HG02981 (cell line): ENCODE measurements at regions not wholly inside any gene's neighbourhood (a gene's known extent, or its start where the extent isn't known, plus 50 kb on each side); places are given as distances from the start of the nearest gene placed in this dataset.
"Not testable (repeated sequence)": the region's sequence is repeated elsewhere in the genome, so short reads cannot be mapped to it uniquely, and the experiment has no call there.

Experiments
- ATAC-seq: cut with Tn5 transposase; IDR thresholded peaks from one replicate; pipeline ENCODE4 v1.9.1; 2021; ENCODE audit warnings: mild to moderate bottlenecking, moderate library complexity; ENCODE audit not compliant: unreplicated experiment

DNA sequence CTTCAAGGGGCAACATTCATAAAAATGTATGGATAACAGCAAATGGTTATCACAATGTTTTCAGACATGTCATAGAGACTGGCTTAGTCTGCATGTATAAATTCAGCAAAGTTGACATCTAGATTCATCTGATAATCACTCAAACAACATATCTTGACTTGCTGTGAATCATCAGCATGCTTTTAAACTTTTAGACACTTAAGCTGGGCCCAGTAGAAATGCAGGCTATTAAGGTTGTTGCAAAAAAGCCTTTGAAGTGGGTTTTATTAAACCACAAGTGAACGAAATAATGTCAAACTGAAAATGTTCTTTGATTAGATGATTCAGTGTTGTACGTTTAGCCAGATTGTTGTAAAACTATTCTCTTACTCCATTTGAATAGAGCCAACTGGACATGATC, 759.6 kb downstream of the NXPH1 start:
- no peak for ATAC-seq

DNA sequence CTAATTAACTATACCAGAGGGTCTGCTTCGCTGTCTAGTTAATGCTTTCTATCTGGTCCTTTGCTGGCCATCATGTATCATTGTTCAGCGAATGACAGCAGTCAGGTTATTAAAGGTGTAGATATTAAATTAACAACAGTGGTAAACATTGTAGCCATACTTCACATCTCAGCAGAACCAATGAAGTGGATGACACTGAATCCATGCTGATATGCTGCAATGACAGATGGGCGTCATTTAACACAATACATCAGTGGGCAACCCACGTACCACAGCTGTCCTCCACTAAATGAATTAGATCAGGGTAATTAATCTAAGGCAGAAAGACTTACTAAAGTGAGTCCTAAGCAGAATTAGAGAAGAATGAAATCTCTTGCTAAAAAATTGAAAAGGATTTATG, 767.2 kb downstream of the NXPH1 start:
- ATAC-seq = no peak

DNA sequence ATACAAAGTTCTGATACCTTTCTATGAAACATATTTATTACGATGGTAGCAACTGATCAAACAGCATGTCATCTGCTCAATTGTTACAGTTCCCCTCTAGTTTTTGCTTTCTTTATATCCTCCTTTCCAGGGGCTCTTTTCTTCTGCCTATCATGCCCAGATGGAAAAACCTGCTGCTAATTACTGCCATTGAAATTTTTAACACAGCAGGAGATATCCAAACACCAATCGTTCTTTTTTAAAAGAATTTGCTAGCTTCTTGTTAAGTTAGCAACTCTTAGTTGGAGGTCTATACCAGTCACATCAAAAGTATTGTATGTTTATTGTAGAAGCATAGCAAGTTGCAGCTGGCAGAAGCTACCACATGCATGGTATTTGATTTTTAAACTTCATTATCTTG, 768.5 kb downstream of the NXPH1 start:
- ATAC-seq = no peak

DNA sequence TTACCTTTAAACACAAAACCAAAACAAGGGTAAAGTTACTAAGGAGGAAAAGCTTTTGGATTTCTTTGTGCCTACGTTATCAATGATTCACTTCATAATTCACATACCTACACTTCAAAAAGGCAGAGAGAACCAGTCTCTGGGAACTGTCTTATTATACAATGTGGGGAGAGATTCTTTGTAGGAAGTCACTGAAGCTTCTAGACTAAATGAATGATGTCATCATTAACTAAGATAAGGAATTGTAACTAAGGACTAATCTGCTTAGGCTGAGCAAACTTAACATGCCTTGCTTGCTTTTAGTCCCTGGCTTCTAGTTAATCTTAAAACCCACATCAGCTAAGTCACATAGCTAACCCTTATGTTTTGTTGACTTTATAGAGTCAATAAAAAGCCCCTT, 771.2 kb downstream of the NXPH1 start:
- no peak for ATAC-seq

DNA sequence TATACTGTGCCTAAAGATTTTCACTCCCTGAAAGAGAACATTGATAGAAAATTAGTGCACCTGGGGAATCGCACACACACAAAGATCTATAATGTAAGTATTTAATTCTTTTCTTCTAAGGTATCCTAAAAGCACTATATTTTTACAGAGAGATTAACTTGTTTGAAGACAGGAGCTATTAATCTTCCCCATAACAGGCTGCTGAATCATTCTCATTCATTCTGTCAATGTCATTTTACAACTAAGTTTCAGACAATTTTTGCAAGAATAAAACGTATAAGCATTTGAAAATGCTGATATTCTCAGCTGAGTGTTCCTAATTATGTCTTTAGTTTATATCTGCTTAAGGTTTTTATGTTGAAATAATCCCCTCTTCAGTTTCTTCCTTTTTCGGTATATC, 776.7 kb downstream of the NXPH1 start:
- no peak for ATAC-seq

DNA sequence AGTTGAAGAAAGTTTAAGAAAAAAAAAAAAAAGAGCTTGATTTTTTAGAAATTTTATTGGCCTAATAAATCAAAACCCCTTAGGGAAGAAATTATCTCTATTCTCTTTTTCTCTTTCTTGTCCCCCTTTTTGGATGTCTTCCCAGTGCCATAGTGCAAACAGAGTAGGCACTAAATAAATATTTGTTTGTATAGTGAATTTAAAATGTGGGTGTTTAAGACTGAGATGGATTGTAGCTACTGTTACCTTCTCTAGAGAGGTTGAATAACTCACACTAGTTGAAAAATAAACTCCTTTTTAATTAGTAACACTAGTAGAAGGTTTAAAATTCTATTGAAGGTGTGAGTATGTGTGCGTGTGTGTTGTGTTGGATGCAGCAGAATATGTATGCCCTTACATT, 783.8 kb downstream of the NXPH1 start:
- ATAC-seq = no peak

DNA sequence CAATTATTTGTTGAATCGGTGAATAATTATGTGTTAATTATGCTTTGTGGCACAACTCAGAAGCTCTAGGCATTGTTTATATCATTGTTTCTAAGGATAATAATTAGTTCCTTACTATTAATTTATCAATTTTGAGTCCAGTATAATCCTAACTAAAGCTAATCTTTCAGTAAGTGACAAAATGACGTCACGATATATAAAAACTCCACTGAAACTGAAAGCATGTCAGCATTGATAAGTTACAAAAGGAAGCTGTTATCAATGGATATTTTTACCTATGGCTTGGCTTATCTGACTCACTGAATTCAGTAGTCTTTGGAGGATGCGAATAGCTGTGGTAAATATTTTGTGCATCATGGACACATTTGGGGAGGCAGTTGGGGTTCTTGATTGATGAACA, 793.1 kb downstream of the NXPH1 start:
- no peak for ATAC-seq

DNA sequence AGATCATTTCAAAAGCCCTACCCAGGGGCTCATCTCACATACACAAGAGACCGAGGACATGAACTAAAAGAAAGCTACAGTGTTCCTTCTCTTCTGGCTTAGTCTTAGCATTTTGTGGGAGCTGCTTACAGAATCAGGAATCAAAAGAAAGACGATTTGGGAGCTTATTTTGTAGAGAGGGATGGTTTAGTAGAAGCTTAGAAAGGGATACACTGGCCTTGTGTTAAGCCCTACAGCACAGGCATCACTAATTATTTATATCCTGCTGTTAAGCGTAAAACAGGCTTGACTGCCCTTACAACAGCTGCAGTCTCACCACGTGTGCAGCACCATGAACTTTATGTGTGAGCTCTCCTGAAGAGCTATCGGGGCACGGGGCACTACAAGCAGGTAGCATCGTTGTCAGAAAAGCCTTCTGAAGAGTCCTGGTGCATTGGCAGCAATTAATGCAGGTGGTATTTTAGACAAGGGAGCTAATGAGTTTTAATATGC, 798.3 kb downstream of the NXPH1 start:
- no peak for ATAC-seq

DNA sequence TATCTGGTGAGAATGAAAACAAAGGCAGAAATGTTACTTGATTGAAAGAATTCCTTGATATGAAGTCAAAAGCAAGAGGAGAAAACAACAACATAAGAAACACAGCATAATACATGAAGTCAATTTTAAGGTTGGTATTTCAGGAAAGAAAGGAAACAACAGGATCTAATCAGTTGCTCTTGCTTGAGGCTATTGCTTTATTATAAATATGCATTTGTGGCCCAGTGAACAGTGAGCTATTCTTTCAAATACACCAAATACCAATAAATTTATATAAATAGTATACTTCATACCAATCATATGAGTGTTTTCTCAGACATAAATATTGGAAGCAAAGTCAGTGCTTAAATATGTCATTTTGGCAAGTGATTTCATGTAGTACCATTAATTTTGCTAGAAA, 806.6 kb downstream of the NXPH1 start:
- no peak for ATAC-seq

DNA sequence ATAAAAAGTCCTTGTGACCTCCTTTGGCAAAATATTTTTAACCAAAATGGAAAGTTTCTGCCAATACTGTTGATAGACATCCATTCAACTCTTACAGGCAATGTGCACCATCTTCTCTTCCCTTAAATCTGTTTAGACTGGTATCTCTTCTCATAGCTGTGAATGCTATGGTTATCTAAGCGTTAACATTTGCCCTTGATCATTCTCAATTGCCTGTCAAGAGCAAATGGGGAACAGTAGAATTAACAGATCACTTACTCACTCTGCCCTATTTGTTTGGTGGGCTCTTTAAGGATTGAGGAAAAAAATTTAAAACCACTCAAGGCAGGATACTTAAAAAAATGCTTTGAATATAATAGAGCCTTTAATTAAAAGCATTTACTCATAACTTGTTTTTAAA, 808.4 kb downstream of the NXPH1 start:
- ATAC-seq = no peak

DNA sequence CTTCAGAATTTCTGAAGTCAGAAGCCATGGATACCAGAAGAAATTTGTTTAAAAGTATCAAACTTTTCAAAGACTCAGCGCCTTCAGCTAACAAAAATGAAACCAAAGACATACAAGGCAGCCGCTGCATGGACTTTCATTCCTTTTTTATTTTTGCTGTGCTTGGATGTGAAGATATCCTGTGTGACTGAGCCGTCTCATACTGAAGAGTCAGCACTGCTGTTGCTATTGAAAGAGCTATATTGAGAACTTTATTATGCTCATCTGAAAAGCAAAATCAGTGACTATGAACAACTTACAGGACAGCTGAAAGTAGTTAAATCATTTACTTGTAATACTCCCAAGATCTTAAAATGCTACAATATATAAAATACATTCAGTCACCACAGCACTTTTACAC, 809.2 kb downstream of the NXPH1 start:
- no peak for ATAC-seq

DNA sequence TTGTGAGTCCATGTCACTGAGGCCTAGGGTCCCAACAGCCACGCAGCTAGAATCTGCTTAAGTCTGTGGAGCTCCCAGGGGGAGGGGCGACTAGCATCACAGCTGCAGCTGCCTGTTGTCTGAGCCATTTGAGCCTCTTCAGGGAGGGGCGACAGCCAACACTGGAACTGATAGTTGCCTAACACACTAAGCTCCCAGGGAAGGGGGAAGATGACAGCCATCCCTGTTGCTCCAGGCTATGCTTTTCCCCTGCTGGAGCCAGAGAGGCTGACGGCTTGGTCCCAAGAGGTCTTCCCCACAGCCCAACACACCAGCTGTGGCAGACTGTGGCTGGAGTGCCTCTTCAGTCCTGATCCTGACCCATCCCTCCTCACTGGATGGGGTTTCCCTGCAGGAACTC, 817.5 kb downstream of the NXPH1 start:
- ATAC-seq = no peak

DNA sequence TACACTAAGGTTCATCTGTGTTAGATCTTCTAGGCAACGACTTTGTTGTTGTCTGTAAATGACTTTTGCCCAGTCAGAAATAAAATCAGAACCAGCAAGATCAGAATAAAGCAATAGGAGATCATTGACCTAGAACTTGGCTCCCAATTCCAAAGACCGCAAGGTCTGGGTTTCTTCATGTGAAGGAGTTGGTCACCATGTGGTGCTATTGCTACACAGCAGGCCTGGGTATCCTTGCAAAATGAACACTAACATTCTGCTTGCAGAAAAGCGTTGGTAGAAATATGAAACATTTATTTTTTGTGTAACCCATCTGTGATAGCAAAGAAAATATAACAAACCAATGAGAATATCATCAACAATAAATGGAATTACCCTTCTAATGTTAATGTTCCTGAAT, 831.0 kb downstream of the NXPH1 start:
- ATAC-seq = no peak

DNA sequence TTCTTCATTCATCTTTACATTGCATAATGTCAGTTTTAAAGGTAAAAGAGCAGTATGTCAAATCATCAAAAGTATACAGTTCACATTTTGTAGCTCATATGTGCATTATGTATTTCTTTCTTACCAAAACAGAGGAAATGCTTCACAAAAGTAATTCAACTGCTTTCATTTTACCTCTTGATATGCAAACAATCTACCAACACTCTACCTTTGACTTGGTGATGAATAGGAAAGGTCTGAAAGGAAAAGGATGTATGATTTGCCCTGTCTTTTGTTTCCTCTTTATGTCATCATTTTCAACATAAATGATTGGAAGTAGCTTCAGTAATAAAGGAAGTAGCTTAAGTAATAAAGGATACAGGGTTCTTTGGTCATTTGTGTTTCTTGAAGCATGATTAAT, 846.7 kb downstream of the NXPH1 start:
- ATAC-seq = no peak

DNA sequence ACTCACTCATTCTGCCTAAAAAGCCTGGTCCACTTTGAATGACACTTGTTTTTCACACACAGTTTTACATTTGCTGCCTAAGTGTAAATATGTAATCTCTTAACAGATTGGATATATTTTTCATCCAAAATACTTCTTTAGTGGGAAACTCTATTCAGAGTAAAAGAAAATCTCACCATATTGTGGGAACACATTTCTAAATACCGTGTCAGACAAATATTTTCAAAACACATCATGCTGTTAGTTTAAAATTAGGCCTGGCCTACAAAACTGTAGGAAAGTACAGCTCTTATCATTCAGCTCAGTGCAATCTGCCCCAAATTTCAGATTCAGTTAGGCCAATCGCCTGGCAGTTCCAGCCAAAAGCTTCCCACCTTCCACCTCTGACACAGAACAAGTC, 849.8 kb downstream of the NXPH1 start:
- no peak for ATAC-seq

DNA sequence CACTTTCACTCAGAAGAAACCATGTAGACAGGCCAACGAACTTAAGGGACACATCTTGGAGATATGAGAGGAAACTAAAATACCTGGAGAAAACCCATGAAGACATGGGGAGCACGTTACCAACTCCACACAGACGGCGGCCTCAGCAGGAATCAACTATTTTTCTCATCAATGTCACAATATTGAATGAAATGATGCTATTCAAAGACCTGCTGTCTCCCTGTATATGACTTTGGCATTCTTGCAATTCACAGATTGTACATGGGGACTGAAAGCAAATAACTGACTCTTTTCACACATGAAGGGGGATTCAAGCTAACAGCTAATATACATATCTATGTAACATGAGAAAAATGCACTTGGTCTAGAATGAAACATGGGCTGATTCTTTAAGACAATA, 869.0 kb downstream of the NXPH1 start:
- ATAC-seq = no peak

DNA sequence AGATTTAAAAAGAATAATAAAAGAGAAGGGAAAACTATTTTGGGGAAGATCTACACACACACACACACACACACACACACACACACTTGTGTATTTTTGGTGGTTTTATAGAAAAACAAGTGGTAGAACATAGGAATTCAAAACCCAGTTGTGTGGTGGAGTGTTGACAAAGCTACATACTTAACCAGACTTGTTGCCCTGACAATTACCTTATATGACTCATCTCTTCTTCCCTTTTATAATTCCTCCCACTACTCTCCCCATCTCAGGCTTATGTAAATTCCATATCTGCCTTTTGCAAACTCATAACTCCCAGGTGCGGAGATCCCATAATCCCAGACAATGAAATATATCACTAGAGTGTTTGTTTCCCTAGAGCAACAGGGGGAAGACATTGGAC, 873.7 kb downstream of the NXPH1 start:
- no peak for ATAC-seq

DNA sequence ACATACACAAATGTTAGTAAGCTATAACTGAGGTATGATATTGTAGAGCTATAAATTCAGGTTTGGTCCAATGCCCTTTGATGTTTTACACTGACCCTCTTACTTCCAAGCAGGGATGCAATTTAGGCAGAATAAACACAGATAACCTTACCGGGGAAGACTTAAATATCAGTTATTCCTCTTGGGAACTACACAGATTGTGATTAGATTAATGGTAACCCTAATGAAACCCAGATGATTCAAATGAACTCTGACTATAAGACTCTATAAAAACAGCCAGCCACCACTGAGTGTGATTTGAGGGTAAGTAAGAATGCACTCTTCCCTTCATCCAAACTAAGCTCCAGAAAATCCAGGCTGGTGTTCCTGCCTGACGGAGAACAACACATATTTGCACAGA, 891.1 kb downstream of the NXPH1 start:
- ATAC-seq = no peak

DNA sequence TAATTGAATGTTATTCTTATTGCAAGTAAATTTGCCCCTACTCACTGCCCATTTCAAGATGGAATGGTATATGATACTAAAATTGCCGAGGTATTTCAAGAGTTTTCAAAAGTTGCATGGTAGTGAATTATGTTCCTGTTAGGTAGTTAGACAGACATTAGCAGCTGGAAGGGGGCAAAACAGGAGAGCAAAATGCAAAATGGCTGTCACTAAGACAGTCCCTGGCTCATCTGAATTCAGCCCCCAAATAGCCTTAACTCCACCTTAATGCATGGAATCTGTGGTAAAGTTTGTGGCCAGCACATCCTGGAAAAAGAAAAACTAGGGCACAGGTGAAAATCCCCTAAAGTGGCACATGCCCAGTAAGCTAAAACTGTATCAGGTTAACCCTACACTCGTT, 894.9 kb downstream of the NXPH1 start:
- ATAC-seq = no peak

DNA sequence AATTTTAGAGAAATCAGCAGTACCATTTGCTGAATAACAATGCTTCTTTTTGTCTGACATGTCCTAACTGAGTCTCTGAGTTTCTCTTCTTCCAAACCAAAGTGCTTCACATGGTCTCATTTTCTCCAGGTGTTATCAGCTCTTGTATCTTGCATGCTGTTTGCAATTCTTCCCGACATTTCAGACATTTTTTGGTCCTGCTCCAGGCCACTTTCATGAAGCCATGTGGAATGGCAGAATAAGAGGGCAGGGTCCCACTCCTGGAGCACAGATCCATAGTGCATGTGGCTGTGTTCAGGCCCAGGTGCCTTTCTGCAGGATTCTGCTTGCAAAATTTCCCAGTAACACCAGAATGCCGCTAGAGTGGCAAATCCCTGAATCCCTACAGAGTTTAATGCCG, 916.2 kb downstream of the NXPH1 start:
- no peak for ATAC-seq

DNA sequence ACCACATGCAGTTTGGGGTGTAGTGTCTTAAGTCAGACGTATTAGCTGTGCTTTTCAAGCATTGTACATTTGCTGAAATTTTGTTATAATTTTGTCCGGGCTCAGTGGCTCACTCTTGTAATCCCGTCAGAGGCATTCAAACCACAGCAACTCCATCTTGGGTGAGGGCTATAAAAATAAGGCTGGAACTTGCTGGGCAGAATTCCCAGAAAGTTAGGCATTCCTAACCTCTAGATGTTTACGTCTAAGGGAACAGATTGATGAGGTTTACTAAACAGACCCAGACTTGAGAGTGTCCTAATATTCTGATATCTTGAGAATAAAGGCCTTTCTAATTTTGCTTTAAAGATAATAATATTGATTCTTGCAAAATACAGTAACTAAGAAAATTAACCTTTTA, 957.8 kb downstream of the NXPH1 start:
- ATAC-seq = no peak

DNA sequence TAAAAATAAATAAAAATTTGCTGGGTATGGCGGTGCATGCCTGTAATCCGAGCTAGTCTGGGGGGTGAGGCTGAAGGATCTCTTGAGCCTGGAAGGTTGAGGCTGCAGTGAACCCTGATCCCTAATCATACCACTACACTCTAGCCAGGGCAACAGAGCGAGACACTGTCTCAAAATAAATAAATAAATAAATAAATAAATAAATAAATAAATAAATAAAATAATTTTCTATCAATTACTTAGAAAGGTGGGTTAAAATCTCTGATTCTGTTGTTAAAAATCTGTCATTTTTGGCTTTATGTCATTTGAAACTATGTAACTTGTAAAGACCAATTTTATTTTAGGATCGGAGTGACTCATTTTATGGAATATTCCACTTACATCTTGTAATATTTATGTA, 958.6 kb downstream of the NXPH1 start:
- ATAC-seq = no peak

DNA sequence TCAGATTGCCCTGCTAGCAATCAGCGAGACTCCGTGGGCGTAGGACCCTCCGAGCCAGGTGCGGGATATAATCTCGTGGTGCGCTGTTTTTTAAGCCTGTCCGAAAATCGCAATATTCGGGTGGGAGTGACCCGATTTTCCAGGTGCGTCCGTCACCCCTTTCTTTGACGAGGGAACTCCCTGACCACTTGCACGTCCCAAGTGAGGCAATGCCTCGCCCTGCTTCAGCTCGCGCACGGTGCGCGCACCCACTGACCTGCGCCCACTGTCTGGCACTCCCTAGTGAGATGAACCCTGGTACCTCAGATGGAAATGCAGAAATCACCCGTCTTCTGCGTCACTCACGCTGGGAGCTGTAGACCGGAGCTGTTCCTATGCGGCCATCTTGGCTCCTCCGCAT, 971.0 kb downstream of the NXPH1 start:
- ATAC-seq = not testable (repeated sequence)

DNA sequence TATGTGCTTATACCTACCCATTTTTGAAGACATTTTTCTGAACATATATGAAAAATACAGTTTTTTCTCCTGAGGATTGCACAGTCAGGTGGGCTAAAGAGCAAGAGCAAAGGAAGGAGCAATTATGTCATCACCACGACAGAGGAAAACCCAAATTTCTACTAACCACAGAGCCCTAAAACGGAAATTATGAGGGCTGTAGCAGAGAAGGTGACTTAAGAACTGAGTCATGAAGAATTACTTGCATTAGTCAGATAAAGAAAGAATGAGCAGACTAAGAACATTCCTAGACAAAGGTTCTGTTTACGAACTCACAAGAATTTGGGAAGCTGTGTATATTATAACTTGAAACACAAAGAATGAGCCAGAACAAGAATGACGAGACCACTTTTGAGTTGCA, 974.4 kb downstream of the NXPH1 start:
- ATAC-seq = no peak
